ENCODE measurements at regions not wholly inside any gene's neighbourhood (a gene's known extent, or its start where the extent isn't known, plus 50 kb on each side); places are given as distances from the start of the nearest gene placed in this dataset.
"Not testable (repeated sequence)": the region's sequence is repeated elsewhere in the genome, so short reads cannot be mapped to it uniquely, and the experiment has no call there.

DNA sequence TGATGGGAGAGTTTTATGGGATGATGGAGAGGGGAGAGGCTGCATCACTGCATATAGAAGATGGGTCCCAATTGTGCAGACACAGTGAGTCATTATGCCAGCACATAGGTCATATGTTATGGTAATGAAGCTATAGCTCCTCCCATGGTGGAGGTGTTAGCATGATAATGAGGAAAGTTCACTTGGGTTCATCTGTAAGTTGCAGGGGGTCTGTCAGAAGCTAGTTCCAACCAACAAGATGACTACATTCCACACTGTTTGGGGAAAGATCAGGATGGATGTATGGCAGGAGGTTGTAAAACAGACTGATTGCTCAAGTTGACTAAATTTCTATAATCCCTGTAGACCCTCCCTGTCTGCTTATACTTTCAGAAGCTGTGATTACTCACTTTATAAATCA, 561.3 kb downstream of the C12orf50 start:
- H3K9ac ChIP-seq (ENCODE audit: low read depth, low read length): no peak overlapping the region
- H3K4me1 ChIP-seq (ENCODE audit: insufficient read depth, low read length): peaks cover 19% of the 10 kb centered on the region
- no peaks in the 10 kb centered on the region for H3K36me3 ChIP-seq (ENCODE audit: insufficient read depth, low read length)
- H3K9me3 ChIP-seq (ENCODE audit: control insufficient read depth, insufficient read depth, low read length): no peaks in the 10 kb centered on the region

DNA sequence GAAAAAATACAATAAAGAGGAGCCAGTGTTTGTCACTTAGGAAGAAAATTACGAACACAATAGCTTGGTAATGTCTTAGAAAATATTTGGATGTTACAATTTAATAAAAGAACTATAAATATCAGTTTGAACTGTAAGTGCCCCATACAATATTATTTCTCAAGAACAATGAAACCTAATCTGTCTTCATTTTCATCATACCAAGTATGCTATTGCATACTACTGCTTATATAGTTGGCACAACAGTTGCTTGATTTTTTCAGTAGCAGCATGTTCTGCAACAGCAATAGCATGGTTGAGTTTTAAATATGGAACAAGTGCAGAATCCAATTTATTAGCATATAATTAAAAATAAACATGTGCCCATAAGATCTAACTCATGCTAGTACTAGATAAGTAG, 564.6 kb downstream of the C12orf50 start:
- Histone ChIP-seq H3K4me1 (ENCODE audit: insufficient read depth, low read length) (peaks cover 19% of the 10 kb centered on the region), H3K9ac (ENCODE audit: low read depth, low read length) (no peak overlapping the region), H3K36me3 (ENCODE audit: insufficient read depth, low read length) (no peaks in the 10 kb centered on the region), H3K9me3 (ENCODE audit: control insufficient read depth, insufficient read depth, low read length) (no peaks in the 10 kb centered on the region)

DNA sequence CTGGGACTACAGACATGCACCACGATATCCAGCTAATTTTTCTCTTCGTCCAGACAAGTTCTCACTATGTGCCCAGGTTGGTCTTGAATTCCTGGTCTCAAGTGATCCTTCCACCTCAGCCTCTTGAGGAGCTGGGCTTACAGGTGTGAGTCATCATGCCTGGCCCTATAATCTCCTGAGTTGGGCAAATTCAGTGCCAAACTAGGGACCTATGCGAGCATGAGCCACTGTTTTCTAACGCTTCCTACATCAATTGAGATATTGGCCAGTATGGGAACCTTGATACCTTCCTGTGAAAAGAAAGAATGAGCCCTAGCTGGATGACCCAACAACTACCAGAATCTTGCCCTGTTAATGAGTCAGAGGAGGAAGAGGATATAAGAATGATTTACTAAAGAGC, 585.2 kb downstream of the C12orf50 start:
- Histone ChIP-seq H3K4me1 (ENCODE audit: insufficient read depth, low read length) (peaks cover 8% of the 10 kb centered on the region; the same call in 1 of the 2 replicates), H3K9me3 (ENCODE audit: control insufficient read depth, insufficient read depth, low read length) (no peaks in the 10 kb centered on the region; the same call in 1 of the 2 replicates), H3K36me3 (ENCODE audit: insufficient read depth, low read length) (no peaks in the 10 kb centered on the region), H3K9ac (ENCODE audit: low read depth, low read length) (no peak overlapping the region)

DNA sequence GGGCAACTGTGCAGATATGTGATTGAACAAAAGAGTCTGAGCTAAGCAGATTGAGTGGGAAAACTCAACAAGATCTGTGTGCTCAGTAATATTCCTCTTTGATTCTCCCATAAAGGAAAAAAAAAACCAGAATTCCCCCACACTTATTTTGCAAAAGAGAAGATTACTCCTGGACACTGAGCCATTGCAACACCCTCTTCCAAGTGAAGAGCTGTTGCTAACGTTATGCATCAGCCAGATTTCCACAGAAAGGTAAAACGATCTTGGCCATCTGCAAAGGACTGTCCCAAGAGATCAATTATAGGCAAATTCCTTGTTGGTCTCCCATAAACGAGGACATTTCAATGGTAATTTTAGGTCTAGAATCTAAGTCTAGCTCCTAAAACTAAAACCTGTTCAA, 587.7 kb downstream of the C12orf50 start:
- H3K9ac ChIP-seq (ENCODE audit: low read depth, low read length): no peak overlapping the region
- no peaks in the 10 kb centered on the region; the same call in 1 of the 2 replicates for H3K9me3 ChIP-seq (ENCODE audit: control insufficient read depth, insufficient read depth, low read length)
- H3K4me1 ChIP-seq (ENCODE audit: insufficient read depth, low read length): peaks cover 8% of the 10 kb centered on the region; the same call in 1 of the 2 replicates
- no peaks in the 10 kb centered on the region for H3K36me3 ChIP-seq (ENCODE audit: insufficient read depth, low read length)

DNA sequence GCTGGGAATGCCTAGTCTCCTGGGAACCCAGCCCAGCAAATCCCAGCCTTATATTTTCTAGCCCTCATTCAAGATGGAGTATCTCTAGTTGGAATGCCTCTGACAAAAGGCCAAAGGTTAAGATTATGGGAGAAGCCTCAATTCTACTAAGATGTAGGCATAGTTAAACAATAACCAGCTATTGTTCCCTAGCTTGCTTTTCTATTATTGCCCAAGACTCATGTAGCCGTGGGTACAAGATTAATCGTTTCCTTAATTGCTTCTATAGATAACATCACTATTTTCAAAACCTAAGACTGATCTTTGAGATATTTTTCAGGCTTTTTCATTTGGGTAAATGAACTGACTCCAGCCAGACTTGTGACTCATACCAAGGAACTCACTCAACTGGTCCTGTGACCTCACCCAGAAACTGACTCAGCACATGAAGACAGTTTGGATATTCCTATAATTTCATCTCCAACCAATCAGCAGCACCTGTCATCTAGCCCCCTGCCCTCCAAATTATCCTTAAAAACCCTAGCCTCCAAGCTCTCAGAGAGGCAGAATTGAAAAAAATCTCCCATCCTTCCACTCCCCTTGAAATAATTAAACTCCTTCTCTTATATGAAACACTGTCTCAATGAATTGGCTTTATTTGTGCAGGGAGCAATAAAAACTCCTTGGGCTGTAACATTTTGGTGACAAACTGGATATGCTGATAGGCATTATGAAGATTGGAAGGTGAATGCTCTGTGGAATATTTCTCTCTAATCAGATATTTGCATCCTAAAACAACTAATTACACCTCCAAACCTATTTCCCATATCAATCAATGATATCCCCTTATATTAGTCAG, 589.0 kb downstream of the C12orf50 start:
- Histone ChIP-seq H3K9me3 (ENCODE audit: control insufficient read depth, insufficient read depth, low read length) (no peaks in the 10 kb centered on the region; the same call in 1 of the 2 replicates), H3K9ac (ENCODE audit: low read depth, low read length) (no peak overlapping the region), H3K36me3 (ENCODE audit: insufficient read depth, low read length) (no peaks in the 10 kb centered on the region), H3K4me1 (ENCODE audit: insufficient read depth, low read length) (peaks cover 8% of the 10 kb centered on the region; the same call in 1 of the 2 replicates)

DNA sequence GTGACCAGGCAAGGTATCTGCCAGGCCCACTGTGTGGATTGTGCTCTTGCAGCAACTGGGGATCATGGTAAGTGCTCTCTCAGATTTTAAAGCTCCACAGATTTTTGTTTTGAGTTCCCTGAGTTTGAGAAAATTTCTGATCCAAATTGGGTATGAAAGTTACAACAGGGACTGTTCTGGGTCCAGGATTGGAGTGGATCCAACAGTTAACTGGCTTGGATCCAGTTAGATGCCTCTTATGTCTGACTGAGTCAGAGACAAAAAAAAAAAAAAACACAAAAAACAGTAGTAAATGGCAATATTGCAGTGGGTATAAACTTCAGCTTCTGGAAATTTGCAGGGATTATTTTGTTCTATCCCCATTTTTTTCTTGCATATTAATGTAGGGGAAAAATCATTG, 598.8 kb downstream of the C12orf50 start:
- Histone ChIP-seq H3K4me1 (ENCODE audit: insufficient read depth, low read length) (no peaks in the 10 kb centered on the region), H3K9me3 (ENCODE audit: control insufficient read depth, insufficient read depth, low read length) (no peaks in the 10 kb centered on the region; the same call in 1 of the 2 replicates), H3K36me3 (ENCODE audit: insufficient read depth, low read length) (no peaks in the 10 kb centered on the region), H3K9ac (ENCODE audit: low read depth, low read length) (no peak overlapping the region)

DNA sequence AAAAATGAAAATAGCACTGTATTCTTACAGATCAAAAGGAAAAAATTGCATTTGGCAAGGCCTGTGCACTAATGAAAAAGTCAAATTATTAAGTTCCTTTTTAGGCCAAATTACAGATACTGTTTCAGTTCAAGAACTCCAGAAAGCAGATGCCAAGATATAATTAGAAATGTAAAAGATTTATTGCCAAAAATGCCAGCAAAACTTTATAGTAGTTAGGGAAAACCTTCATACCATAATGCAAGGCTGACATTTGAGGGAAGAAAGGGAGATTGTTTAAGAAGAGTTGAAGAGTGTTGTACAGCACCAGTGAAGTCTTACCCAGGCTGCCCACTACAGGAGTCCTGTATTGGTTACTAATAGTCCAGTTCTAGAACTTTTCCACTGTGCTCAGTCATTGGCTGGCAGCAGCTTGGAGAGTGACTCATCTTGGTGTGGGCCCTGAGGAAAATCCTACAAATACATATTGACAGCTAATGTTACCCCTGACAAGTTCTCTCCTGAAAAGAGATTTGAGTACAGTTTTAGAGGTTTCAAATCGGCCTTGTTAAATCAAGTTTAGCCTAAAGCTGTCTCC, 600.4 kb downstream of the C12orf50 start:
- no peak overlapping the region for H3K9ac ChIP-seq (ENCODE audit: low read depth, low read length)
- no peaks in the 10 kb centered on the region; the same call in 1 of the 2 replicates for H3K9me3 ChIP-seq (ENCODE audit: control insufficient read depth, insufficient read depth, low read length)
- no peaks in the 10 kb centered on the region for H3K36me3 ChIP-seq (ENCODE audit: insufficient read depth, low read length)
- H3K4me1 ChIP-seq (ENCODE audit: insufficient read depth, low read length): no peaks in the 10 kb centered on the region

DNA sequence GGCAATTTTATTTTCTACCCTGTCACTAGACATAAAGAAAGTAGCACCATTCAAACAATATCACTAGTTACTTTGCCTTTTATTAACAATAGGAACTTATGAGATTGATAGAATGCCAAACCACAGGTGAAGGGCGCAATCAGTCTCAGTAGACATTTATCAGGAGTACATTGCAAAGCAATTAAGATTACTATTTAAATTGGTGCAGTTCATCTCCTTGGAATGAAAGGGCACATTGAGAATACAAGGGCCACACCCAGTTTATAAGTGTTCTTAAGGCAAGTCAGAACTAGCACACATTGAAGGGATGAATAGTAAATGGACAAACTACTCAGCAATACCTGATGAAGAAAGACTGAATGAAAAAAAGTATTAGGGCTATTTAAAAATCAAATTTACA, 601.4 kb downstream of the C12orf50 start:
- Histone ChIP-seq H3K9ac (ENCODE audit: low read depth, low read length) (no peak overlapping the region), H3K4me1 (ENCODE audit: insufficient read depth, low read length) (no peaks in the 10 kb centered on the region), H3K36me3 (ENCODE audit: insufficient read depth, low read length) (no peaks in the 10 kb centered on the region), H3K9me3 (ENCODE audit: control insufficient read depth, insufficient read depth, low read length) (no peaks in the 10 kb centered on the region; the same call in 1 of the 2 replicates)

DNA sequence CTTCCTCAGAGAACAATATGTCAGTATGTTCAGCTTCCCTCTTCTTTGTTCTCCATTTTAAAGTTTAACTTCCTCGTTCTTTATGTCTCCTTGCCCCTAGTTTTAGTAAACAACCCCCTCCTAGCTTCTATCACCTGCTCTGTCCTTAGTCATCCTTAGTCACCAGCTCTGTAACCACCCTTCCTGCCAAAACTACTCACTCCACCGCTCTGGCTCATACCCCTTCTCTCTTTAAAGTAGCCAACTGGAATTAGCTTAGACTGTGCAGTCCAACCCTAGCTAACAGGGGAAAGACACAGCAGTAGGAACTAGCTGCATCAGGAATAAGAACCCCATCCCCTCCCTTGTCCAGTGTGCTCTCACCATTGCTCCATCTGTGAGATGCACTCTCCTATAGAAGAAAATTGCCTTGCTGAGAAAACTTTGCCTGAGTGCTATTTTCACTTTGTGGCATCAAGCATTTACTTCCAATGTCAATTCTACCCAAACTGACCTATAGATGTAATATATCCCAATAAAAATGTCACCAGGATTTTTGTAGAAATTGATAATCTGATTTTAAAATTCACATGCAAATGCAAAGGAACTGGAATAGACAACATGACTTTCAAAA, 603.2 kb downstream of the C12orf50 start:
- Histone ChIP-seq H3K9ac (ENCODE audit: low read depth, low read length) (no peak overlapping the region), H3K36me3 (ENCODE audit: insufficient read depth, low read length) (no peaks in the 10 kb centered on the region), H3K9me3 (ENCODE audit: control insufficient read depth, insufficient read depth, low read length) (no peaks in the 10 kb centered on the region; the same call in 1 of the 2 replicates), H3K4me1 (ENCODE audit: insufficient read depth, low read length) (no peaks in the 10 kb centered on the region)

DNA sequence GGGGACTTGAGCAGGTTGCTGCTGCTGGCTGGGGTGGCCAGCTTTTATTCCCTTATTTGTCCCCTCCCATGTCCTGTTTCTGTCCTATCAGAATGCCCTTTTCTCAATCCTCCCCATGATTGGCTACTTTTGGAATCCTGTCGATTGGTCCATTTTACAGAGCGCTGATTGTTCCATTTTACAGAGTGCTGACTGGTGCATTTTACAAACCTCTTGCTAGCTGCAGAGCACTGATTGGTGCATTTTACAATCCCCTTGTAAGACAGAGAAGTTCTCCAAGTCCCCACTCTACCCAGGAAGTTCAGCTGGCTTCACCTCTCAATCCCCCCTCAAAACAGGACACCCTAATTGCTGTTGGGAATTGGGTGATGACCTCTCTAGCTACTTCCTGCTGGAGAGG, 608.0 kb downstream of the C12orf50 start:
- H3K4me1 ChIP-seq (ENCODE audit: insufficient read depth, low read length); H3K36me3 ChIP-seq (ENCODE audit: insufficient read depth, low read length); H3K9ac ChIP-seq (ENCODE audit: low read depth, low read length); H3K9me3 ChIP-seq (ENCODE audit: control insufficient read depth, insufficient read depth, low read length): not testable (repeated sequence)

DNA sequence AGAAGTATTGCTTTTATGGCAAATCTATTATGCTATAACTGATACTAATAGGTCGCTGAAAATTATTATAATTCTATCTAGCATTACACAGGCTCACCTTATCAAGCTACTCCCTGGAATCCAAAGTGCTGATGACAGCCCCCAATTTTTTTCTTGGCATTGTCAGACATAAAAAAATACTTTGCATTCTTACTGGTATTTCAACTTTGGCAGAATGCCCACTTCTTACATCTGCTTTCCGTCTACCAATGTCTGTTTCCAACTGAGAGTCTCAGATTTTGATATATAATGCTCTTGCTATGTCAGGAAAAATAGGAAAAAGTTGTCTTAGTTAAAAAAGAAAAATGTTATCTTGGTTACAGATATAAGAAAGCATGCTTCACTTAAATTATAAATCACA, 615.4 kb downstream of the C12orf50 start:
- Histone ChIP-seq H3K36me3 (ENCODE audit: insufficient read depth, low read length) (no peaks in the 10 kb centered on the region), H3K9me3 (ENCODE audit: control insufficient read depth, insufficient read depth, low read length) (no peaks in the 10 kb centered on the region), H3K4me1 (ENCODE audit: insufficient read depth, low read length) (no peaks in the 10 kb centered on the region), H3K9ac (ENCODE audit: low read depth, low read length) (no peak overlapping the region)

DNA sequence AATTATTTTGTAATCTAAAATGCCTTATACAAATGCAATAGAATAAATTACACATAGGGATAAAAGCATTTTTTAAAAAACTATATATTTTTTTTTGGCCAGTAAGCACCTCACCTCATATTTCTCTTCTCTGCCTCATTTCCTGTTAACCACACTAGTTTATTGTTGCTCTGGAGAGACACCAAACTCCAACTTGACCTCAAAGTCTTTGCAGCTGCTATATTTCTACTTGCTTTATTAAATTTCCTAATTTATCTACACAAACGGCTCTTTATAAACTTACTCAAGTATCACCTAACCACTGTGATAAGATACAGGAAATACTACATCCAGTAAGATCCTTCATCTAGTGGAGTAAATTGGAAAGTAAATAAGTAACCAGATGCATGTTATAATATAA, 622.3 kb downstream of the C12orf50 start:
- H3K9ac ChIP-seq (ENCODE audit: low read depth, low read length): no peak overlapping the region
- no peaks in the 10 kb centered on the region for H3K36me3 ChIP-seq (ENCODE audit: insufficient read depth, low read length)
- H3K4me1 ChIP-seq (ENCODE audit: insufficient read depth, low read length): no peaks in the 10 kb centered on the region
- no peaks in the 10 kb centered on the region for H3K9me3 ChIP-seq (ENCODE audit: control insufficient read depth, insufficient read depth, low read length)

DNA sequence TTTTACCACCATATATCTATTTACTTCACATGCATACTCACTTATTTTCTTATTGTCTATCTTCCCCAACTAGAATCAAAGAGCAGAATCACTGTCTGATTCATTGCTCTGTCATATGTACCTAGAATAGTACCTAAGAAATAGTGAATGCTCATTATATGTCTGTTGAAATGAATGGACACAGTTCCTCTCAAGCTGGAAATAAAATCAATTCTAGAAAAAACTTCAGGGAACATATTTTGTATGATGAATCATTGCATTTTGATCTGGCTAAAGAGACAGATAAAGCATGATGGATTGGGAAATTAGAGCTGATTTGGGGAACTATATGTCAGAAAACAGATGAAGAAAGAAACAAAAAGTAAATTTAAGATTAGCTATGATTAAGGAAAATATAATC, 623.3 kb downstream of the C12orf50 start:
- H3K9me3 ChIP-seq (ENCODE audit: control insufficient read depth, insufficient read depth, low read length): no peaks in the 10 kb centered on the region
- no peaks in the 10 kb centered on the region for H3K36me3 ChIP-seq (ENCODE audit: insufficient read depth, low read length)
- H3K9ac ChIP-seq (ENCODE audit: low read depth, low read length): no peak overlapping the region

DNA sequence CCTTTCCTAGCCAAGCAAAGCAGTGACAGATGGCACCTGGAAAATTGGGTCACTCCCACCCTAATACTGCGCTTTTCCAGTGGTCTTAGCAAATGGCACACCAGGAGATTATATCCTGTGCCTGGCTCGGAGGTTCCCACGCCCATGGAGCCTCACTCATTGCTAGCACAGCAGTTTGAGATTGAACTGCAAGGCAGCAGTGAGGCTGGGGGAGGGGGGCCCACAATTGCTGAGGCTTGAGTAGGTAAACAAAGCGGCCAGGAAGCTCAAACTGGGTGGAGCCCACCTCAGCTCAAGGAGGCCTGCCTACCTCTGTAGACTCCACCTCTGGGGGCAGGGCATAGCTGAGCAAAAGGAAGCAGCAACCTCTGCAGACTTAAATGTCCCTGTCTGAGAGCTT, 635.0 kb downstream of the C12orf50 start:
- not testable (repeated sequence) for H3K9me3 ChIP-seq (ENCODE audit: control insufficient read depth, insufficient read depth, low read length); H3K4me1 ChIP-seq (ENCODE audit: insufficient read depth, low read length); H3K36me3 ChIP-seq (ENCODE audit: insufficient read depth, low read length)

More for the DNA sequence above, 623.3 kb downstream of the C12orf50 start:
- H3K4me1 ChIP-seq (ENCODE audit: insufficient read depth, low read length): no peaks in the 10 kb centered on the region

DNA sequence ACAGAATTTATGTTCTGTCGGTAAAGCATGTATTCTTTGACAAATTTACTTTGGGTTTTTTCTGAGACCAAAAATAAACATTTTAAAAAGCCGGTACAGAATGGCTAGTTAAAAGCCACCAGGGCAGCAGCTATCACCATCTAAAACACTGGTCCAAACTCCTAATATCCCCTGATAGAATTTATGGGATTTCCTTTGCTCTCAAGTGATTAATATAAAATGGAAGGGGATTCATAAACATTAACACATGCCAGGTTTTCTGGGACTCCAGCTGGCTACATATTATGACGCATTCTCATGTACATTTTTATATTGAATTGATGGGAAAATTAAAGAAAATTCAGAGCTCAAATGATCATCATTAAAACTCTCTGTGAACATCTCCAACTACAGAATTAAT, 640.8 kb downstream of the C12orf50 start:
- H3K36me3 ChIP-seq (ENCODE audit: insufficient read depth, low read length): no peaks in the 10 kb centered on the region
- H3K4me1 ChIP-seq (ENCODE audit: insufficient read depth, low read length): peaks cover 6% of the 10 kb centered on the region; the same call in 1 of the 2 replicates
- H3K9me3 ChIP-seq (ENCODE audit: control insufficient read depth, insufficient read depth, low read length): peaks cover 6% of the 10 kb centered on the region; the same call in 1 of the 2 replicates
- no peak overlapping the region for H3K9ac ChIP-seq (ENCODE audit: low read depth, low read length)

More for the DNA sequence above, 635.0 kb downstream of the C12orf50 start:
- not testable (repeated sequence) for H3K9ac ChIP-seq (ENCODE audit: low read depth, low read length)

Measured in ES-I3 (cell line).